A673 (cell line): ENCODE measurements at regions not wholly inside any gene's neighbourhood (a gene's known extent, or its start where the extent isn't known, plus 50 kb on each side); places are given as distances from the start of the nearest gene placed in this dataset.

ENCODE experiments used
- BruUV-seq: library from RNA; stranded (reverse); fragments of 400-500 nt; replicated peaks from 2 replicates; lab custom pipeline; 2021; lab: Mats Ljungman, UMichigan
- CTCF ChIA-PET: fragments of 300-600 bp; sonication (Branson Sonifier 250); formaldehyde crosslinking; loops from one replicate; lab custom pipeline; 2022; ENCODE audit warnings: antibody characterized with exemption; lab: Charles Lee
- POLR2A ChIA-PET: fragments of 300-600 bp; sonication (Branson Sonifier 250); formaldehyde crosslinking; loops from one replicate; lab custom pipeline; 2022; ENCODE audit warnings: antibody characterized with exemption; ENCODE audit not compliant: low non-redundant PET; lab: Charles Lee
- DNase-seq: peaks from one replicate; pipeline ENCODE4 v3.0.0-alpha.2; 2015; ENCODE audit warnings: low spot score
- H3K27ac ChIP-seq: fragments of 200-600 bp; sonication (generic); 2 replicates; pipeline ENCODE4 v1.5.1; 2016; ENCODE audit warnings: mixed run types, low read depth, mild to moderate bottlenecking, mixed read lengths, antibody characterized with exemption, low read length; ENCODE audit not compliant: poor library complexity, severe bottlenecking
- H3K27me3 ChIP-seq: fragments of 200-600 bp; sonication (generic); replicated peaks from 2 replicates; pipeline ENCODE4 v1.6.1; 2017; ENCODE audit warnings: mixed run types, low read depth, mild to moderate bottlenecking, mixed read lengths, antibody characterized with exemption, low read length; ENCODE audit not compliant: insufficient read depth, poor library complexity
- H3K36me3 ChIP-seq: fragments of 200-600 bp; sonication (generic); 2 replicates; pipeline ENCODE4 v1.6.1; 2016; ENCODE audit warnings: mixed run types, mild to moderate bottlenecking, mixed read lengths, antibody characterized with exemption, low read length; ENCODE audit not compliant: insufficient read depth, poor library complexity, severe bottlenecking
- H3K4me1 ChIP-seq: fragments of 200-600 bp; sonication (generic); 2 replicates; pipeline ENCODE4 v1.6.1; 2017; ENCODE audit warnings: mixed run types, mild to moderate bottlenecking, mixed read lengths, antibody characterized with exemption, low read length; ENCODE audit not compliant: insufficient read depth, poor library complexity, severe bottlenecking
- H3K4me3 ChIP-seq: fragments of 200-600 bp; sonication (generic); 2 replicates; pipeline ENCODE4 v1.5.1; 2016; ENCODE audit warnings: low read depth, mixed run types, mild to moderate bottlenecking, mixed read lengths, low read length; ENCODE audit not compliant: poor library complexity, severe bottlenecking
- H3K9me3 ChIP-seq: fragments of 200-600 bp; sonication (generic); 2 replicates; pipeline ENCODE4 v1.6.1; 2016; ENCODE audit warnings: mixed run types, low read depth, mild to moderate bottlenecking, mixed read lengths, antibody characterized with exemption, low read length; ENCODE audit not compliant: poor library complexity, severe bottlenecking
- EZH2 ChIP-seq: fragments of 200-600 bp; sonication (generic); IDR thresholded peaks from 2 replicates; pipeline ENCODE4 v1.6.1; 2017; ENCODE audit warnings: borderline replicate concordance, low read depth, mild to moderate bottlenecking, mixed read lengths, antibody characterized with exemption, low read length; ENCODE audit not compliant: poor library complexity, severe bottlenecking
- intact Hi-C: fragments of 100-400 bp; cut with micrococcal nuclease; formaldehyde crosslinking; loops from one replicate; pipeline ENCODE4 v1.10.0; 2022; ENCODE audit not compliant: unreplicated experiment
- TF ChIP-seq, protein P1 (sequence below): fragments of 300-800, 200-600 bp; sonication (generic); conservative IDR thresholded peaks from 2 replicates; pipeline ENCODE4 v1.5.1; 2017; ENCODE audit warnings: low read depth, mild to moderate bottlenecking, antibody characterized with exemption, low read length, moderate library complexity, mixed read lengths

GRCh38 chr4:112940336-112940735 is 109.1 kb upstream of the ANK2 start:
- Histone ChIP-seq H3K27me3 (no peaks in the 10 kb centered on the region), H3K9me3 (no peaks in the 10 kb centered on the region), H3K4me3 (no peak overlapping the region), H3K27ac (no peak overlapping the region), H3K4me1 (peaks cover 12% of the 10 kb centered on the region), H3K36me3 (no peaks in the 10 kb centered on the region)
- no peak for TF ChIP-seq EZH2
- TF ChIP-seq, protein P1, sequence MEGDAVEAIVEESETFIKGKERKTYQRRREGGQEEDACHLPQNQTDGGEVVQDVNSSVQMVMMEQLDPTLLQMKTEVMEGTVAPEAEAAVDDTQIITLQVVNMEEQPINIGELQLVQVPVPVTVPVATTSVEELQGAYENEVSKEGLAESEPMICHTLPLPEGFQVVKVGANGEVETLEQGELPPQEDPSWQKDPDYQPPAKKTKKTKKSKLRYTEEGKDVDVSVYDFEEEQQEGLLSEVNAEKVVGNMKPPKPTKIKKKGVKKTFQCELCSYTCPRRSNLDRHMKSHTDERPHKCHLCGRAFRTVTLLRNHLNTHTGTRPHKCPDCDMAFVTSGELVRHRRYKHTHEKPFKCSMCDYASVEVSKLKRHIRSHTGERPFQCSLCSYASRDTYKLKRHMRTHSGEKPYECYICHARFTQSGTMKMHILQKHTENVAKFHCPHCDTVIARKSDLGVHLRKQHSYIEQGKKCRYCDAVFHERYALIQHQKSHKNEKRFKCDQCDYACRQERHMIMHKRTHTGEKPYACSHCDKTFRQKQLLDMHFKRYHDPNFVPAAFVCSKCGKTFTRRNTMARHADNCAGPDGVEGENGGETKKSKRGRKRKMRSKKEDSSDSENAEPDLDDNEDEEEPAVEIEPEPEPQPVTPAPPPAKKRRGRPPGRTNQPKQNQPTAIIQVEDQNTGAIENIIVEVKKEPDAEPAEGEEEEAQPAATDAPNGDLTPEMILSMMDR, result no peak
- CTCF ChIA-PET, result no interaction called here
- no TSS peak for BruUV-seq
- POLR2A ChIA-PET, result no interaction called here
- intact Hi-C loops, result no loop called here
- DNase-seq, result no peak

GRCh38 chr4:112942077-112942476 is 107.4 kb upstream of the ANK2 start:
- TF ChIP-seq, protein P1, result peak; percentile 59
- TF ChIP-seq EZH2, result no peak
- BruUV-seq, result no TSS peak
- Histone ChIP-seq H3K9me3 (no peaks in the 10 kb centered on the region), H3K36me3 (no peaks in the 10 kb centered on the region), H3K4me3 (no peak overlapping the region), H3K27me3 (no peaks in the 10 kb centered on the region), H3K27ac (no peak overlapping the region), H3K4me1 (peaks cover 24% of the 10 kb centered on the region)
- intact Hi-C loops, result loop anchor here (2.0 kb wide), 1 partner anchor 153 kb away; no protein-coding TSS in a partner anchor
- POLR2A ChIA-PET, result no interaction called here
- DNase-seq, result peak; percentile 45
- CTCF ChIA-PET, result interaction anchor here (0.5 to 1.5 kb wide), 2 partner anchors 129 to 177 kb away, joined by 3 to 5 read pairs; no protein-coding TSS in a partner anchor

DNA sequence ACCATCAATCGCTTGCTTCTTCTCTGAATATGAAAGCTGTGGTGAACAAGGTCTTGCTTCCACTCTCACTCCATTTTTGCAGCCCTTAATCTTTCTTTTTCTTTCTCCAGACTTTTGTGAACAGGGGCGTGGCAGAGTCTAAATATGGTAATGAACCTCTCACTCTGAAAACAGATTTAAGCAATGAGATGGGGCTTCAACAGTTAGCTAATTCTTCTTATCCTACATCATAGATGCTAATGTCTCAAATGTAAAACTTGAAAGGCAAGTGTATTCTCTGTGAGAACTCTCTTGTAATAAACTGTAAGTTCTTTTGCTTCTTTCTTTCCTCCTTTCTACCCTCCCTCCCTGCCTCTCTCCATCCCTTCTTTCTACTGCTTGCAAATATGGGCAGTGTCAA is 106.5 kb upstream of the ANK2 start:
- Histone ChIP-seq H3K9me3 (no peaks in the 10 kb centered on the region), H3K4me1 (peaks cover 27% of the 10 kb centered on the region), H3K27ac (no peak overlapping the region), H3K27me3 (no peaks in the 10 kb centered on the region), H3K4me3 (no peak overlapping the region), H3K36me3 (no peaks in the 10 kb centered on the region)
- no peak for TF ChIP-seq EZH2
- TF ChIP-seq, protein P1, result no peak
- intact Hi-C loops, result loop anchor here (2.0 kb wide), 1 partner anchor 152 kb away; no protein-coding TSS in a partner anchor
- DNase-seq, result peak; percentile 39
- no TSS peak for BruUV-seq
- ChIA-PET CTCF (no interaction called here), POLR2A (no interaction called here)
